ENCODE measurements at regions not wholly inside any gene's neighbourhood (a gene's known extent, or its start where the extent isn't known, plus 50 kb on each side); places are given as distances from the start of the nearest gene placed in this dataset.

DNA sequence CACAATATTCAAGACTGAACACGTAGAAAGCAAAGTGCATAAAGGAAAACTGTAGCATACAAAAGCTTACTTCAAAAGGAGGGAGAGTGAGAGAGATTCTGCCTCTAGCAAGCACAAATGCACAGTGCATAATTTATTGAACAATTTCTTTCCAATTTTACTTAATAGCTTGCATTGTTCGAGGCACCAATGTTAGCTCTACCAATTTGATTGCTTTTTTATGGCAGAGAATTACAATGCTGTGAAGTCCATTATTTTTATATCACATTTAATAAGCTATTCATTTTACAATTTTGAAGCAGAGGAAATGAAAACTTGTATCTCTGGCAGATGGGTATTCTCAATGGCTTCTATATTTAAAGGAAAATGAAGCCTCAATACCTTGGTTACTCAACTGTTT lies 331.7 kb downstream of the GPM6A start:
- no peaks in the 10 kb centered on the region for H3K9me2 ChIP-seq (ENCODE audit: insufficient read depth, low read length)
- no peaks in the 10 kb centered on the region for H3K9me3 ChIP-seq (ENCODE audit: low read length)
- H3K79me2 ChIP-seq (ENCODE audit: insufficient read depth, low read depth, low read length) = no peaks in the 10 kb centered on the region
- H2AFZ ChIP-seq (ENCODE audit: low read length) = peak overlapping the region; percentile 55; the same call in 1 of the 2 replicates
- BruUV-seq (replicated peaks) = no TSS peak
- H3K27ac ChIP-seq (ENCODE audit: low read depth, low read length, poor library complexity, severe bottlenecking) = no peak overlapping the region
- ChIA-PET POLR2A (interaction anchor here (0.5 to 0.9 kb wide), 6 partner anchors 21 to 456 kb away, joined by 3 to 4 read pairs (median 4); no protein-coding TSS in a partner anchor), CTCF (ENCODE audit: unreplicated experiment) (interaction anchor here (0.6 kb wide), 1 partner anchor 29 kb away, joined by 3 read pairs; no protein-coding TSS in a partner anchor)
- no peaks in the 10 kb centered on the region for H3K4me1 ChIP-seq (ENCODE audit: insufficient read depth, low read length, poor library complexity, severe bottlenecking)
- intact Hi-C loops (cut with micrococcal nuclease; ENCODE audit: unreplicated experiment) = no loop called here
- TF ChIP-seq EZH2phosphoT487 (IDR thresholded peaks at IDR 0.05; ENCODE audit: borderline replicate concordance, low read depth, low read length) = no peak
- TF ChIP-seq CTCF (conservative IDR thresholded peaks at IDR 0.05; ENCODE audit: low read length) = no peak
- DNase-seq (ENCODE audit: low spot score) = no peak
- no peak overlapping the region for H3K4me3 ChIP-seq (ENCODE audit: low read depth, low read length, poor library complexity, severe bottlenecking)
- H3K4me2 ChIP-seq (ENCODE audit: low read length) = no peak overlapping the region
- H3K36me3 ChIP-seq (ENCODE audit: insufficient read depth, low read length) = no peaks in the 10 kb centered on the region
- H4K20me1 ChIP-seq (ENCODE audit: insufficient read depth, low read length) = no peaks in the 10 kb centered on the region

- H2AFZ ChIP-seq (ENCODE audit: low read length) = no peak overlapping the region
- intact Hi-C loops (cut with micrococcal nuclease; ENCODE audit: unreplicated experiment) = no loop called here
- no peak overlapping the region for H3K4me3 ChIP-seq (ENCODE audit: low read depth, low read length, poor library complexity, severe bottlenecking)
- no peaks in the 10 kb centered on the region for H4K20me1 ChIP-seq (ENCODE audit: insufficient read depth, low read length)
- no peak for DNase-seq (ENCODE audit: low spot score)
- H3K36me3 ChIP-seq (ENCODE audit: insufficient read depth, low read length) = no peaks in the 10 kb centered on the region
- no peak overlapping the region for H3K27ac ChIP-seq (ENCODE audit: low read depth, low read length, poor library complexity, severe bottlenecking)
- no peaks in the 10 kb centered on the region for H3K79me2 ChIP-seq (ENCODE audit: insufficient read depth, low read depth, low read length)
- TF ChIP-seq EZH2phosphoT487 (IDR thresholded peaks at IDR 0.05; ENCODE audit: borderline replicate concordance, low read depth, low read length) = no peak
- no peak for TF ChIP-seq CTCF (conservative IDR thresholded peaks at IDR 0.05; ENCODE audit: low read length)
- BruUV-seq (replicated peaks) = no TSS peak
- H3K4me2 ChIP-seq (ENCODE audit: low read length) = no peak overlapping the region
- H3K9me3 ChIP-seq (ENCODE audit: low read length) = peaks cover 17% of the 10 kb centered on the region
- H3K4me1 ChIP-seq (ENCODE audit: insufficient read depth, low read length, poor library complexity, severe bottlenecking) = no peaks in the 10 kb centered on the region
- H3K9me2 ChIP-seq (ENCODE audit: insufficient read depth, low read length) = no peaks in the 10 kb centered on the region
- CTCF ChIA-PET (ENCODE audit: unreplicated experiment) = no interaction called here
- POLR2A ChIA-PET = no interaction called here
Observed at GRCh38 chr4:175499735-175500352, 312.2 kb downstream of the GPM6A start.

DNA sequence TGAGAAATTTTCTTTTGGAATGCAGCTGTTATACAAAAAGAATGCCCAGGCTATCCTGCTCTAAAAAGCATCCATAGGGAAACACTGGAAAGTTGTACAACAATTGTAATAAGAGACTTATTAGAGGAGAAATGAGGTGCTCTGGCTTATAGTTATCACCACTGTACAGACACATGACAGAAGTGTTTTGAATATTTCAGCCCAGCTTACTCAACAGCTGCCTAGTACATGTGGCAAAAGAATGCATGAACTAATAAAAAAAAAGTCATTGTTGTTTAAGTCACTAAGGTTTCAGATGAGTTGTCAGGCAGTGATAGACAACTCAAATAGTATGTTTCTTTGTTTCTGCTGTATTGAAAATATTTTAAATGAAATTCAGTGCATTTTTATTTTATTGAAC lies 307.7 kb downstream of the GPM6A start:
- POLR2A ChIA-PET = interaction anchor here (0.8 to 2.0 kb wide), 2 partner anchors 11 to 64 kb away, joined by 3 to 6 read pairs; no protein-coding TSS in a partner anchor
- H3K4me2 ChIP-seq (ENCODE audit: low read length) = no peak overlapping the region
- no peak overlapping the region for H3K27ac ChIP-seq (ENCODE audit: low read depth, low read length, poor library complexity, severe bottlenecking)
- H3K4me3 ChIP-seq (ENCODE audit: low read depth, low read length, poor library complexity, severe bottlenecking) = no peak overlapping the region
- no peaks in the 10 kb centered on the region for H4K20me1 ChIP-seq (ENCODE audit: insufficient read depth, low read length)
- TF ChIP-seq CTCF (conservative IDR thresholded peaks at IDR 0.05; ENCODE audit: low read length) = no peak
- no peak for TF ChIP-seq EZH2phosphoT487 (IDR thresholded peaks at IDR 0.05; ENCODE audit: borderline replicate concordance, low read depth, low read length)
- 0 out of 2 replicates have a peak, but pooled peaks cover 2% of the 10 kb centered on the region for H3K9me3 ChIP-seq (ENCODE audit: low read length)
- no peaks in the 10 kb centered on the region for H3K4me1 ChIP-seq (ENCODE audit: insufficient read depth, low read length, poor library complexity, severe bottlenecking)
- CTCF ChIA-PET (ENCODE audit: unreplicated experiment) = no interaction called here
- no TSS peak for BruUV-seq (replicated peaks)
- no peaks in the 10 kb centered on the region for H3K36me3 ChIP-seq (ENCODE audit: insufficient read depth, low read length)
- H2AFZ ChIP-seq (ENCODE audit: low read length) = no peak overlapping the region; the same call in 1 of the 2 replicates
- DNase-seq (ENCODE audit: low spot score) = no peak
- H3K79me2 ChIP-seq (ENCODE audit: insufficient read depth, low read depth, low read length) = no peaks in the 10 kb centered on the region
- intact Hi-C loops (cut with micrococcal nuclease; ENCODE audit: unreplicated experiment) = no loop called here
- no peaks in the 10 kb centered on the region for H3K9me2 ChIP-seq (ENCODE audit: insufficient read depth, low read length)

Measured in OCI-LY7 (cell line).